ENCODE measurements at regions not wholly inside any gene's neighbourhood (a gene's known extent, or its start where the extent isn't known, plus 50 kb on each side); places are given as distances from the start of the nearest gene placed in this dataset.

DNA sequence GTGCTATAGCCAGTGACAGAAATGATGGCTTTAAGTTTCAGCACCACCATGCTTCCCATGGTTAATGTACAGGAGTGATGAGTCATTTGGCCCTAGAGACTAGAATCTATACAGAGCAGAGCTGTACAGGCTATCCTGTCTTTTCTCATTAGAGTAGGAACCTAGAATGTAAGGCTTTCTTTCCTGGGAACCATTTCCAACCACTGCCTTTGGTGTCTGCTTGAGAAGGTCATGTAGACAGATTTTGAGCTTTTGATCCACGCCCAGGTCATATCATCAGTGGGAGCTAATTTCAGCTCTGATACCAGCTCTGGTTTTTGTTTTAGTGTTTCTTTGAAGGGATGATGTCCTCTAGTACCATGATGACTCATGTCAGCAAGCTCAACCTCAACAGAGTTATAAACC is 543.1 kb downstream of the NTRK3 start:
- ChIA-PET POLR2A (ENCODE audit: partially characterized antibody) (no interaction called here), CTCF (ENCODE audit: partially characterized antibody) (interaction anchor here (0.6 to 0.9 kb wide), 3 partner anchors 66 to 529 kb away, joined by 3 to 4 read pairs (median 3); no protein-coding TSS in a partner anchor)
- Histone ChIP-seq H3K9me3 (ENCODE audit: insufficient read depth in 2 of 2, low read depth in 1 of 2, low read length in 1 of 2) (no peaks in the 10 kb centered on the region), H2BK120ac (replicated peaks; ENCODE audit: low read depth, low read length) (no peak overlapping the region), H2BK5ac (ENCODE audit: low read depth, low read length) (no peak overlapping the region), H2AFZ (ENCODE audit: low read length) (no peak overlapping the region), H2AK5ac (ENCODE audit: low read depth, low read length) (no peak overlapping the region), H4K20me1 (replicated peaks in 1 of 2; ENCODE audit: control insufficient read depth in 1 of 2, insufficient read depth in 2 of 2, low read length in 2 of 2) (no peaks in the 10 kb centered on the region), H3K4ac (replicated peaks; ENCODE audit: insufficient read length, low read depth, low read length) (no peak overlapping the region), H4K91ac (replicated peaks; ENCODE audit: insufficient read length, low read length) (no peak overlapping the region), H3K36me3 (ENCODE audit: control insufficient read depth in 2 of 4, insufficient read depth in 4 of 4, low read length in 3 of 4) (no peaks in the 10 kb centered on the region), H3K27me3 (replicated peaks in 1 of 4; ENCODE audit: control insufficient read depth in 3 of 4, extremely low read depth in 1 of 4, insufficient read depth in 3 of 4, low read length in 3 of 4) (no peaks in the 10 kb centered on the region), H3K18ac (ENCODE audit: extremely low read depth, low read length) (no peak overlapping the region), H3K79me2 (ENCODE audit: control insufficient read depth in 1 of 2, insufficient read depth in 2 of 2, low read length in 2 of 2) (no peaks in the 10 kb centered on the region), H3K23me2 (ENCODE audit: low read depth, low read length) (no peaks in the 10 kb centered on the region; the same call in 1 of the 2 replicates), H2BK15ac (ENCODE audit: low read length) (no peak overlapping the region), H3K4me3 (ENCODE audit: extremely low read depth in 1 of 4, insufficient read depth in 2 of 4, low read depth in 3 of 4, low read length in 4 of 4) (no peak overlapping the region), H3K14ac (ENCODE audit: insufficient read length) (no peak overlapping the region), H3K4me1 (replicated peaks in 1 of 4; ENCODE audit: control insufficient read depth in 3 of 4, insufficient read depth in 4 of 4, low read length in 3 of 4) (no peaks in the 10 kb centered on the region), H4K5ac (ENCODE audit: insufficient read length, low read depth, low read length) (no peak overlapping the region), H3K4me2 (ENCODE audit: insufficient read depth in 1 of 2, low read depth in 2 of 2, low read length in 2 of 2) (no peak overlapping the region), H2BK12ac (ENCODE audit: low read depth, low read length) (no peak overlapping the region), H4K8ac (ENCODE audit: extremely low read depth, insufficient read depth, low read length) (no peak overlapping the region), H3K9ac (replicated peaks in 1 of 4; ENCODE audit: extremely low read depth in 1 of 4, low read depth in 3 of 4, low read length in 3 of 4) (no peak overlapping the region), H3K56ac (replicated peaks; ENCODE audit: insufficient read length, low read depth, low read length) (no peak overlapping the region), H3K23ac (ENCODE audit: insufficient read length) (no peak overlapping the region), H2BK20ac (ENCODE audit: low read length) (no peak overlapping the region), H3K27ac (ENCODE audit: low read depth, low read length) (no peak overlapping the region), H3K79me1 (ENCODE audit: low read depth, low read length) (no peaks in the 10 kb centered on the region)
- FAIRE-seq (no peak), DNase-seq (ENCODE audit: low read depth in 1 of 2, low spot score in 2 of 2) (no peak)
- WGBS, 2 experiments (ENCODE audit: extremely low coverage in 1 of 2, insufficient coverage in 1 of 2, insufficient read length in 1 of 2, insufficient replicate concordance in 2 of 2, low coverage in 1 of 2, low lambda C conversion rate in 2 of 2, missing lambda C conversion rate in 1 of 2) = 100% methylated on average over 1 of the region's 1 CpG; no CpG with 5 or more reads in 1 of the 2 experiments
- no peak for TF ChIP-seq HDAC6 (IDR thresholded peaks at IDR 0.05; ENCODE audit: low read depth, low read length)
- TF ChIP-seq SIRT6 (IDR thresholded peaks at IDR 0.05; ENCODE audit: low read length) = no peak
